ENCODE measurements at regions not wholly inside any gene's neighbourhood (a gene's known extent, or its start where the extent isn't known, plus 50 kb on each side); places are given as distances from the start of the nearest gene placed in this dataset.

- Mint-ChIP-seq H3K9me3 (ENCODE audit: unreplicated experiment) (no peaks in the 10 kb centered on the region), H3K36me3 (ENCODE audit: insufficient read depth, unreplicated experiment) (no peaks in the 10 kb centered on the region), H3K4me1 (ENCODE audit: insufficient read depth, unreplicated experiment) (peaks cover 34% of the 10 kb centered on the region), H3K4me3 (ENCODE audit: unreplicated experiment) (peak overlapping the region; percentile 48), H3K27ac (ENCODE audit: low read depth, unreplicated experiment) (peak overlapping the region; percentile 90), H3K27me3 (ENCODE audit: insufficient read depth, unreplicated experiment) (no peaks in the 10 kb centered on the region)
- BruUV-seq (replicated peaks) = no TSS peak
- CTCF ChIA-PET = interaction anchor here (0.6 to 1.4 kb wide), 5 partner anchors 36 to 425 kb away, joined by 3 to 5 read pairs (median 3); no protein-coding TSS in a partner anchor
- POLR2A ChIA-PET = interaction anchor here (0.6 to 2.9 kb wide), 15 partner anchors 18 to 533 kb away, joined by 3 to 29 read pairs (median 4); no protein-coding TSS in a partner anchor
- intact Hi-C loops (cut with micrococcal nuclease) = loop anchor here (1.0 to 10.0 kb wide), 5 partner anchors 38 to 238 kb away; no protein-coding TSS in a partner anchor
- no peak for TF ChIP-seq CTCF (IDR thresholded peaks at IDR 0.05; ENCODE audit: unreplicated experiment)
- peak; percentile 97 for DNase-seq (ENCODE audit: unreplicated experiment)
These were observed 109.9 kb downstream of the AHR start for GRCh38 chr7:17408245-17408903.

- POLR2A ChIA-PET = interaction anchor here (0.9 to 2.9 kb wide), 10 partner anchors 18 to 224 kb away, joined by 3 to 29 read pairs (median 4); no protein-coding TSS in a partner anchor
These were observed 110.4 kb downstream of the AHR start for GRCh38 chr7:17408904-17409290.

GRCh38 chr7:17411922-17412321 is 113.5 kb downstream of the AHR start:
- no peak for TF ChIP-seq CTCF (IDR thresholded peaks at IDR 0.05; ENCODE audit: unreplicated experiment)
- Mint-ChIP-seq H3K4me1 (ENCODE audit: insufficient read depth, unreplicated experiment) (peaks cover 18% of the 10 kb centered on the region), H3K36me3 (ENCODE audit: insufficient read depth, unreplicated experiment) (no peaks in the 10 kb centered on the region), H3K4me3 (ENCODE audit: unreplicated experiment) (no peak overlapping the region), H3K27me3 (ENCODE audit: insufficient read depth, unreplicated experiment) (no peaks in the 10 kb centered on the region), H3K27ac (ENCODE audit: low read depth, unreplicated experiment) (no peak overlapping the region), H3K9me3 (ENCODE audit: unreplicated experiment) (no peaks in the 10 kb centered on the region)
- ChIA-PET POLR2A (interaction anchor here (0.6 kb wide), 1 partner anchor 17 kb away, joined by 4 read pairs; no protein-coding TSS in a partner anchor), CTCF (interaction anchor here (0.8 kb wide), 1 partner anchor 521 kb away, joined by 3 read pairs; no protein-coding TSS in a partner anchor)
- no peak for DNase-seq (ENCODE audit: unreplicated experiment)
- no TSS peak for BruUV-seq (replicated peaks)
- intact Hi-C loops (cut with micrococcal nuclease) = no loop called here

More at GRCh38 chr7:17408904-17409290, 110.4 kb downstream of the AHR start:
- no TSS peak for BruUV-seq (replicated peaks)
- H3K27ac Mint-ChIP-seq (ENCODE audit: low read depth, unreplicated experiment) = peak overlapping the region; percentile 90
- no peaks in the 10 kb centered on the region for H3K9me3 Mint-ChIP-seq (ENCODE audit: unreplicated experiment)
- peak overlapping the region; percentile 48 for H3K4me3 Mint-ChIP-seq (ENCODE audit: unreplicated experiment)
- H3K36me3 Mint-ChIP-seq (ENCODE audit: insufficient read depth, unreplicated experiment) = no peaks in the 10 kb centered on the region
- CTCF ChIA-PET = interaction anchor here (0.6 to 1.3 kb wide), 2 partner anchors 36 to 115 kb away, joined by 3 read pairs; no protein-coding TSS in a partner anchor
- TF ChIP-seq CTCF (IDR thresholded peaks at IDR 0.05; ENCODE audit: unreplicated experiment) = no peak
- DNase-seq (ENCODE audit: unreplicated experiment) = peak; percentile 17
- no peaks in the 10 kb centered on the region for H3K27me3 Mint-ChIP-seq (ENCODE audit: insufficient read depth, unreplicated experiment)
- intact Hi-C loops (cut with micrococcal nuclease) = loop anchor here (1.0 to 10.0 kb wide), 5 partner anchors 38 to 237 kb away; no protein-coding TSS in a partner anchor
- peaks cover 34% of the 10 kb centered on the region for H3K4me1 Mint-ChIP-seq (ENCODE audit: insufficient read depth, unreplicated experiment)

- ChIA-PET CTCF (interaction anchor here (0.6 kb wide), 1 partner anchor 120 kb away, joined by 6 read pairs; no protein-coding TSS in a partner anchor), POLR2A (no interaction called here)
- no peaks in the 10 kb centered on the region for H3K36me3 Mint-ChIP-seq (ENCODE audit: insufficient read depth, unreplicated experiment)
- intact Hi-C loops (cut with micrococcal nuclease) = no loop called here
- no peaks in the 10 kb centered on the region for H3K27me3 Mint-ChIP-seq (ENCODE audit: insufficient read depth, unreplicated experiment)
- DNase-seq (ENCODE audit: unreplicated experiment) = no peak
- no peak overlapping the region for H3K27ac Mint-ChIP-seq (ENCODE audit: low read depth, unreplicated experiment)
- no TSS peak for BruUV-seq (replicated peaks)
- peaks cover 10% of the 10 kb centered on the region for H3K4me1 Mint-ChIP-seq (ENCODE audit: insufficient read depth, unreplicated experiment)
- TF ChIP-seq CTCF (IDR thresholded peaks at IDR 0.05; ENCODE audit: unreplicated experiment) = no peak
- H3K9me3 Mint-ChIP-seq (ENCODE audit: unreplicated experiment) = no peaks in the 10 kb centered on the region
- H3K4me3 Mint-ChIP-seq (ENCODE audit: unreplicated experiment) = no peak overlapping the region
These were observed 114.4 kb downstream of the AHR start for GRCh38 chr7:17412883-17413282.
